ENCODE measurements at regions not wholly inside any gene's neighbourhood (a gene's known extent, or its start where the extent isn't known, plus 50 kb on each side); places are given as distances from the start of the nearest gene placed in this dataset.

- TF ChIP-seq, protein P1, sequence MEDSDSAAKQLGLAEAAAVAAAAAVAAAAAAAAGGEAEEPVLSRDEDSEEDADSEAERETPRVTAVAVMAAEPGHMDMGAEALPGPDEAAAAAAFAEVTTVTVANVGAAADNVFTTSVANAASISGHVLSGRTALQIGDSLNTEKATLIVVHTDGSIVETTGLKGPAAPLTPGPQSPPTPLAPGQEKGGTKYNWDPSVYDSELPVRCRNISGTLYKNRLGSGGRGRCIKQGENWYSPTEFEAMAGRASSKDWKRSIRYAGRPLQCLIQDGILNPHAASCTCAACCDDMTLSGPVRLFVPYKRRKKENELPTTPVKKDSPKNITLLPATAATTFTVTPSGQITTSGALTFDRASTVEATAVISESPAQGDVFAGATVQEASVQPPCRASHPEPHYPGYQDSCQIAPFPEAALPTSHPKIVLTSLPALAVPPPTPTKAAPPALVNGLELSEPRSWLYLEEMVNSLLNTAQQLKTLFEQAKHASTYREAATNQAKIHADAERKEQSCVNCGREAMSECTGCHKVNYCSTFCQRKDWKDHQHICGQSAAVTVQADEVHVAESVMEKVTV (CRISPR knock-in tag; IDR thresholded peaks at IDR 0.05) = peak; percentile 71
- TF ChIP-seq KAT8 (IDR thresholded peaks at IDR 0.05; ENCODE audit: low read depth) (no peak), ZNF764 (CRISPR knock-in tag; IDR thresholded peaks at IDR 0.05; ENCODE audit: low read depth) (no peak), SNAPC5 (CRISPR knock-in tag; IDR thresholded peaks at IDR 0.05) (no peak), SMC3 (conservative IDR thresholded peaks at IDR 0.05; ENCODE audit: insufficient read depth, low read depth, low read length) (peak; percentile 68), HDAC1 (IDR thresholded peaks at IDR 0.05) (no peak), RBM34 (IDR thresholded peaks at IDR 0.05; ENCODE audit: borderline replicate concordance, insufficient read depth, low read length) (no peak), AFF1 (IDR thresholded peaks at IDR 0.05; ENCODE audit: low read depth in 1 of 2, partially characterized antibody in 2 of 2) (peak in 1 of 2 experiments; percentile 36), ZNF134 (CRISPR knock-in tag; conservative IDR thresholded peaks at IDR 0.05) (no peak), CBFB (CRISPR knock-in tag; IDR thresholded peaks at IDR 0.05) (no peak), REST (IDR thresholded peaks at IDR 0.05; ENCODE audit: borderline replicate concordance) (peak; percentile 81), REST (CRISPR knock-in tag; IDR thresholded peaks at IDR 0.05; ENCODE audit: low read depth) (no peak), ZNF431 (CRISPR knock-in tag; IDR thresholded peaks at IDR 0.05) (no peak)
Measured at GRCh38 chr2:121974897-121975661, 219.6 kb downstream of the TSN start (continued).
